ENCODE measurements at regions not wholly inside any gene's neighbourhood (a gene's known extent, or its start where the extent isn't known, plus 50 kb on each side); places are given as distances from the start of the nearest gene placed in this dataset.

GRCh38 chr3:176526225-176526624 is 671.1 kb downstream of the TBL1XR1 start:
- no peak for DNase-seq (ENCODE audit: extremely low read depth, low read depth)
- no peak for TF ChIP-seq CTCF (IDR thresholded peaks at IDR 0.05; ENCODE audit: low read depth, low read length)

GRCh38 chr3:176523114-176523513 is 674.2 kb downstream of the TBL1XR1 start:
- DNase-seq (ENCODE audit: extremely low read depth, low read depth): no peak

GRCh38 chr3:176522436-176522835 is 674.8 kb downstream of the TBL1XR1 start:
- no peak for DNase-seq (ENCODE audit: extremely low read depth, low read depth)
- no peak for TF ChIP-seq CTCF (IDR thresholded peaks at IDR 0.05; ENCODE audit: low read depth, low read length)

More at GRCh38 chr3:176523114-176523513, 674.2 kb downstream of the TBL1XR1 start:
- no peak for TF ChIP-seq CTCF (IDR thresholded peaks at IDR 0.05; ENCODE audit: low read depth, low read length)

- no peak for TF ChIP-seq CTCF (IDR thresholded peaks at IDR 0.05; ENCODE audit: low read depth, low read length)
- DNase-seq (ENCODE audit: extremely low read depth, low read depth): no peak
Measured at GRCh38 chr3:176521531-176522175, 675.6 kb downstream of the TBL1XR1 start.

GRCh38 chr3:176514297-176514696 is 683.0 kb downstream of the TBL1XR1 start:
- peak; percentile 5 for DNase-seq (ENCODE audit: extremely low read depth, low read depth)
- TF ChIP-seq CTCF (IDR thresholded peaks at IDR 0.05; ENCODE audit: low read depth, low read length): peak; percentile 52

GRCh38 chr3:176513604-176514003 is 683.7 kb downstream of the TBL1XR1 start:
- no peak for TF ChIP-seq CTCF (IDR thresholded peaks at IDR 0.05; ENCODE audit: low read depth, low read length)
- no peak for DNase-seq (ENCODE audit: extremely low read depth, low read depth)

- no peak for DNase-seq (ENCODE audit: extremely low read depth, low read depth)
- TF ChIP-seq CTCF (IDR thresholded peaks at IDR 0.05; ENCODE audit: low read depth, low read length): no peak
Measured at GRCh38 chr3:176512037-176512436, 685.2 kb downstream of the TBL1XR1 start.

Data from AG09319 (cell line).